GM18870 (cell line): ENCODE measurements at regions not wholly inside any gene's neighbourhood (a gene's known extent, or its start where the extent isn't known, plus 50 kb on each side); places are given as distances from the start of the nearest gene placed in this dataset.

ENCODE experiments used
- ATAC-seq: cut with Tn5 transposase; IDR thresholded peaks from one replicate; pipeline ENCODE4 v1.9.1; 2021; ENCODE audit warnings: moderate library complexity; ENCODE audit not compliant: unreplicated experiment

- no peak for ATAC-seq
Measured at GRCh38 chr6:148652205-148652604, 94.6 kb upstream of the UST start.

- ATAC-seq = no peak
Measured at GRCh38 chr6:148653138-148653776, 93.6 kb upstream of the UST start.

GRCh38 chr6:148657048-148657447 lies 89.8 kb upstream of the UST start:
- no peak for ATAC-seq

GRCh38 chr6:148658681-148659430 lies 88.0 kb upstream of the UST start:
- no peak for ATAC-seq

GRCh38 chr6:148667395-148667794 lies 79.4 kb upstream of the UST start:
- ATAC-seq = no peak

GRCh38 chr6:148671085-148671484 lies 75.7 kb upstream of the UST start:
- no peak for ATAC-seq

GRCh38 chr6:148671952-148672351 lies 74.9 kb upstream of the UST start:
- no peak for ATAC-seq

- no peak for ATAC-seq
Measured at GRCh38 chr6:148674306-148674705, 72.5 kb upstream of the UST start.

GRCh38 chr6:148677594-148678476 lies 69.0 kb upstream of the UST start:
- peak; percentile 91 for ATAC-seq

GRCh38 chr6:148678682-148679081 lies 68.1 kb upstream of the UST start:
- no peak for ATAC-seq

GRCh38 chr6:148681666-148682065 lies 65.2 kb upstream of the UST start:
- no peak for ATAC-seq

- ATAC-seq = no peak
Measured at GRCh38 chr6:148682252-148682651, 64.6 kb upstream of the UST start.

GRCh38 chr6:148682990-148683389 lies 63.8 kb upstream of the UST start:
- no peak for ATAC-seq

- ATAC-seq = no peak
Measured at GRCh38 chr6:148689168-148689567, 57.7 kb upstream of the UST start.

- peak; percentile 84 for ATAC-seq
Measured at GRCh38 chr6:148693882-148694484, 52.8 kb upstream of the UST start.
